Left lung (tissue), 4 donors: ENCODE measurements at regions not wholly inside any gene's neighbourhood (a gene's known extent, or its start where the extent isn't known, plus 50 kb on each side); places are given as distances from the start of the nearest gene placed in this dataset.

Experiments
- ATAC-seq: fragments of 200-7000 bp; cut with Tn5 transposase; one replicate; pipeline ENCODE4 v1.9.1; 2020; ENCODE audit warnings: moderate library complexity
- DNase-seq, 4 donors: peaks; one replicate each; pipeline ENCODE4 v3.0.0-alpha.2; 2013 to 2020
- H3K27ac ChIP-seq, 2 donors: fragments of 200-600 bp; sonication (generic) in 1 of 2; one replicate each; pipeline versions ENCODE4 v1.5.0 to v1.8.0; 2020 to 2021
- H3K27me3 ChIP-seq, 2 donors: fragments of 200-600 bp; sonication (generic) in 1 of 2; one replicate each; pipeline versions ENCODE4 v1.5.0 to v1.8.0; 2020 to 2021
- H3K36me3 ChIP-seq, 2 donors: fragments of 200-600 bp; sonication (generic) in 1 of 2; one replicate each; pipeline versions ENCODE4 v1.5.0 to v1.8.0; 2020 to 2021
- H3K4me1 ChIP-seq, 2 donors: fragments of 200-600 bp; one replicate each; pipeline ENCODE4 v1.8.0; 2021
- H3K4me3 ChIP-seq, 2 donors: fragments of 200-600 bp; sonication (generic) in 1 of 2; one replicate each; pipeline versions ENCODE4 v1.5.0 to v1.8.0; 2020 to 2021; ENCODE audit warnings: mild to moderate bottlenecking in 1 of 2
- H3K9me3 ChIP-seq, 2 donors: fragments of 200-600 bp; sonication (generic) in 1 of 2; one replicate each; pipeline versions ENCODE4 v1.5.0 to v1.8.0; 2020 to 2021
- CTCF ChIP-seq, 2 donors: fragments of 200-600 bp; sonication (generic) in 1 of 2; IDR thresholded peaks; one replicate each; pipeline versions ENCODE4 v1.5.0 to v1.8.0; 2021; ENCODE audit warnings: antibody characterized with exemption in 2 of 2
- intact Hi-C, 2 donors: fragments of 100-400 bp; cut with DNase I; formaldehyde crosslinking; loops; one replicate each; pipeline versions ENCODE4 v1.11.2 to v1.14.2; 2022
- donor health status: DM: no; HTN: yes; CAD: no.
- donor health status: DM: no; HTN: no; CAD: no.

GRCh38 chr3:102207151-102207571 lies 227.7 kb upstream of the ZPLD1 start:
- no peak for TF ChIP-seq CTCF (IDR thresholded peaks at IDR 0.05)
- H3K4me3 ChIP-seq: no peak overlapping the region
- DNase-seq: no peak
- H3K9me3 ChIP-seq: peaks cover 0 to 6% of the 10 kb centered on the region in 2 donors
- H3K27me3 ChIP-seq: no peaks in the 10 kb centered on the region
- peak overlapping the region in 1 of 2 donors; percentile 56 for H3K27ac ChIP-seq
- intact Hi-C loops: no loop called here
- H3K36me3 ChIP-seq: no peaks in the 10 kb centered on the region
- peaks cover 2 to 9% of the 10 kb centered on the region in 2 donors for H3K4me1 ChIP-seq
- peak; percentile 6 for ATAC-seq

- Histone ChIP-seq H3K36me3 (no peaks in the 10 kb centered on the region), H3K27me3 (no peaks in the 10 kb centered on the region), H3K4me1 (no peaks in the 10 kb centered on the region), H3K27ac (no peak overlapping the region), H3K4me3 (no peak overlapping the region), H3K9me3 (no peaks in the 10 kb centered on the region)
- DNase-seq: no peak
- intact Hi-C loops: no loop called here
- no peak for ATAC-seq
- TF ChIP-seq CTCF (IDR thresholded peaks at IDR 0.05): no peak
Observed at GRCh38 chr3:102215166-102215565, 219.6 kb upstream of the ZPLD1 start.

- ATAC-seq: no peak
- intact Hi-C loops: loop anchor here in 1 of 2 donors (10.0 kb wide), 1 partner anchor 408 kb away; no protein-coding TSS in a partner anchor
- DNase-seq: peak in 1 of 4 donors; percentile 76
Observed at GRCh38 chr3:102223132-102223531, 211.7 kb upstream of the ZPLD1 start.

GRCh38 chr3:102224171-102224570 lies 210.6 kb upstream of the ZPLD1 start:
- Histone ChIP-seq H3K27ac (no peak overlapping the region), H3K4me3 (no peak overlapping the region), H3K36me3 (no peaks in the 10 kb centered on the region), H3K4me1 (peaks cover 0 to 25% of the 10 kb centered on the region in 2 donors), H3K27me3 (no peaks in the 10 kb centered on the region), H3K9me3 (no peaks in the 10 kb centered on the region)
- ATAC-seq (peak; percentile 61), DNase-seq (peak in 1 of 4 donors; percentile 31)
- intact Hi-C loops: loop anchor here in 1 of 2 donors (10.0 kb wide), 1 partner anchor 409 kb away; no protein-coding TSS in a partner anchor
- peak in 1 of 2 donors; percentile 29 for TF ChIP-seq CTCF (IDR thresholded peaks at IDR 0.05)

More at GRCh38 chr3:102223132-102223531, 211.7 kb upstream of the ZPLD1 start:
- no peaks in the 10 kb centered on the region for H3K9me3 ChIP-seq
- H3K27ac ChIP-seq: no peak overlapping the region
- H3K4me1 ChIP-seq: peaks cover 0 to 22% of the 10 kb centered on the region in 2 donors
- no peaks in the 10 kb centered on the region for H3K36me3 ChIP-seq
- no peak overlapping the region for H3K4me3 ChIP-seq
- TF ChIP-seq CTCF (IDR thresholded peaks at IDR 0.05): no peak
- H3K27me3 ChIP-seq: no peaks in the 10 kb centered on the region

- Histone ChIP-seq H3K4me1 (peaks cover 0 to 29% of the 10 kb centered on the region in 2 donors), H3K27ac (no peak overlapping the region), H3K36me3 (no peaks in the 10 kb centered on the region), H3K4me3 (no peak overlapping the region), H3K9me3 (no peaks in the 10 kb centered on the region), H3K27me3 (no peaks in the 10 kb centered on the region)
- intact Hi-C loops: loop anchor here (5.0 to 10.0 kb wide), 3 partner anchors 312 to 413 kb away; no protein-coding TSS in a partner anchor
- DNase-seq (no peak), ATAC-seq (no peak)
- no peak for TF ChIP-seq CTCF (IDR thresholded peaks at IDR 0.05)
Observed at GRCh38 chr3:102225005-102225404, 209.8 kb upstream of the ZPLD1 start.
